GM12872 (cell line): ENCODE measurements at regions not wholly inside any gene's neighbourhood (a gene's known extent, or its start where the extent isn't known, plus 50 kb on each side); places are given as distances from the start of the nearest gene placed in this dataset.

ENCODE experiments used
- TF ChIP-seq, protein P1 (sequence below): IDR thresholded peaks from 3 replicates; pipeline ENCODE4 v1.5.1; 2011; ENCODE audit warnings: low read depth, mild to moderate bottlenecking, low read length, moderate library complexity; ENCODE audit not compliant: insufficient read depth

- TF ChIP-seq, protein P1, sequence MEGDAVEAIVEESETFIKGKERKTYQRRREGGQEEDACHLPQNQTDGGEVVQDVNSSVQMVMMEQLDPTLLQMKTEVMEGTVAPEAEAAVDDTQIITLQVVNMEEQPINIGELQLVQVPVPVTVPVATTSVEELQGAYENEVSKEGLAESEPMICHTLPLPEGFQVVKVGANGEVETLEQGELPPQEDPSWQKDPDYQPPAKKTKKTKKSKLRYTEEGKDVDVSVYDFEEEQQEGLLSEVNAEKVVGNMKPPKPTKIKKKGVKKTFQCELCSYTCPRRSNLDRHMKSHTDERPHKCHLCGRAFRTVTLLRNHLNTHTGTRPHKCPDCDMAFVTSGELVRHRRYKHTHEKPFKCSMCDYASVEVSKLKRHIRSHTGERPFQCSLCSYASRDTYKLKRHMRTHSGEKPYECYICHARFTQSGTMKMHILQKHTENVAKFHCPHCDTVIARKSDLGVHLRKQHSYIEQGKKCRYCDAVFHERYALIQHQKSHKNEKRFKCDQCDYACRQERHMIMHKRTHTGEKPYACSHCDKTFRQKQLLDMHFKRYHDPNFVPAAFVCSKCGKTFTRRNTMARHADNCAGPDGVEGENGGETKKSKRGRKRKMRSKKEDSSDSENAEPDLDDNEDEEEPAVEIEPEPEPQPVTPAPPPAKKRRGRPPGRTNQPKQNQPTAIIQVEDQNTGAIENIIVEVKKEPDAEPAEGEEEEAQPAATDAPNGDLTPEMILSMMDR, result no peak
Observed at GRCh38 chr1:208516780-208517179, 272.6 kb upstream of the PLXNA2 start.

DNA sequence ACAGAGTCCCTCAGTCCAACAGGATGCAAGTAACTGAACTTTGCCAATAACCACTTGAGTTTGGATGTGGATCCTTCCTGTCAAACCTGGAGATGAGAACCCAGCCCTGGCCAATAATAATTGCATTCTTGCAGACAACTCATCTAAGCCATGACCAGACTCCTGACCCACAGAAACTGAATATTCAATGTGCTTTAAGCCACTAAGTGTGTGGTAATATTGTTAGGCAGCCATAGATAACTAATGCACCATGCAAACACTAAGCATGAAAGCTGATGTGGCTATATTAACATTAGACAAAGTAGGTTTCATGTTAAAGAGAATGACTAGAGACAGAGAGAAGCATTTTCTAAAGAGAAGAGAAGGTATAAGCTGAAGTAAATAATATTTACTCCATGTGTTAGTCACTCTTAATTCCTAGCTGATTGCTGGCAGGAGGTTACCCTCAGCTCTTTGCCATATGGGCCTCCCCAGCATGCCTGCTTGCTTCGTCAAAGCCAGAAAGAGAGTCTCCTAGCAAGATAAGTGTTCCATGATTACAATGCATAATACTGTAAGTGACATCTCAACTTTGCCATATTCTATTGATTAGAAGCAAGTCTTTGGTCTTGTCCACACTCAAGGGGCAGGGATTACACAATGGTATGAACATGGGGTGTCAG, 276.4 kb upstream of the PLXNA2 start:
- TF ChIP-seq, protein P1, result no peak

GRCh38 chr1:208521534-208521933, 277.4 kb upstream of the PLXNA2 start:
- TF ChIP-seq, protein P1, result no peak

GRCh38 chr1:208523007-208523406, 278.8 kb upstream of the PLXNA2 start:
- TF ChIP-seq, protein P1, result no peak

DNA sequence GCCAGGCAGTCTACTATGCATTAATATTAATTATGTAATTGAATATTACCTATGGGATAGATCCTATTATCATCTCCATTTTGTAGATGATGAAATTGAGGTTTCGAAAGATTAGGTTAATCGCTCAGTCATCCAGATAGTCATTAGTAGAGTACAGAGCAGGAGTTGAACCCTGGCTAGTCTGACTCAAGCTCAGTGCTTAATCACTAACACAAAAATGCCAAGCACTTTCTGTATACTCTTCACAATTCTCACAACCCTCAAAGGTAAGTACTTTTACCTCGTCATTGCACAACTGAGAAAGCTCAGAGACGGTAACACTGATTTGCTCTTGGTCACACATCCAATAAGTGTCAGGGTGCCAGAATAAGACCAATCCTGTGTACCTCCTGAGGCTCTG, 280.2 kb upstream of the PLXNA2 start:
- TF ChIP-seq, protein P1, result no peak

DNA sequence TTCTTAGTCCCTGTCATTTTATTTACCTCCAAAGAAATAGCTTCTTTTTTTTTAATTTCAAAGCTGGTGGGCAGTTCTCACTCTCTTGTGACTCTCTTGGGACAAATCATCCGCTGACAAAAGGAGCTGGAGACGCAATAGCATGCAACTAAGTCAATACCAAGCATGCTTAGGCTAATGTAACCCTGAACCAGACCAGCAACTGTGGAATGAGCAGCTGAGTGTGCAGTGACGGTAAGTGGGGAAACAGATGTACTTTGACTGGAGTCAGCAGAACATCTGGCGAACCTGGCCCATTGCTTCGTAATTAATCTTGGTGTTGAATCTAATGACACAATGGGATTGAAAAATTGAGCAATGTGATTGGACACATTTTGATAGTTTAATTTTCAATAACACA, 280.7 kb upstream of the PLXNA2 start:
- TF ChIP-seq, protein P1, result no peak

- TF ChIP-seq, protein P1, result no peak
Observed at GRCh38 chr1:208525417-208525816, 281.2 kb upstream of the PLXNA2 start.
